ENCODE measurements at regions not wholly inside any gene's neighbourhood (a gene's known extent, or its start where the extent isn't known, plus 50 kb on each side); places are given as distances from the start of the nearest gene placed in this dataset.

DNA sequence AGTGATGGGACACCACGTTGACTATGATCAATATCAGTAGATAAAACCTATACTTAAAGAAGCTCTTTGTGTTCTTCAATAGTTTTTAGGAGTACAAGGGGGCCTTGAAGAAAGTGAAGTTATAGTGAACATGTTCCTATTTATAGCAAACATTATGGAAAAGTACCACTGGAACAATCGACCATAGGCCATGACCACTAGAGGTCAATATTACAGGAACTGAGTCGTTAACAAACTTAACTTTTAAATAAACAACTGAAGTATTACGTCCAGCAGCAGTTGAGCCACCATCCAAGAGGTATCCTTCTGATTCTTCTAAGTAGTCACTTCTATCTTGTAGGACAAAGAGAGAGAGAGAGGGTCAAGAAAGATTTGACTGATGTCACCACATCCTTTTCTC, 391.0 kb upstream of the SLITRK5 start:
- CTCF ChIA-PET = interaction anchor here (0.8 to 1.0 kb wide), 2 partner anchors 18 to 410 kb away, joined by 3 read pairs; no protein-coding TSS in a partner anchor
- DNase-seq (ENCODE audit: extremely low spot score) = no peak
- POLR2A ChIA-PET = no interaction called here
- TF ChIP-seq, protein P1, sequence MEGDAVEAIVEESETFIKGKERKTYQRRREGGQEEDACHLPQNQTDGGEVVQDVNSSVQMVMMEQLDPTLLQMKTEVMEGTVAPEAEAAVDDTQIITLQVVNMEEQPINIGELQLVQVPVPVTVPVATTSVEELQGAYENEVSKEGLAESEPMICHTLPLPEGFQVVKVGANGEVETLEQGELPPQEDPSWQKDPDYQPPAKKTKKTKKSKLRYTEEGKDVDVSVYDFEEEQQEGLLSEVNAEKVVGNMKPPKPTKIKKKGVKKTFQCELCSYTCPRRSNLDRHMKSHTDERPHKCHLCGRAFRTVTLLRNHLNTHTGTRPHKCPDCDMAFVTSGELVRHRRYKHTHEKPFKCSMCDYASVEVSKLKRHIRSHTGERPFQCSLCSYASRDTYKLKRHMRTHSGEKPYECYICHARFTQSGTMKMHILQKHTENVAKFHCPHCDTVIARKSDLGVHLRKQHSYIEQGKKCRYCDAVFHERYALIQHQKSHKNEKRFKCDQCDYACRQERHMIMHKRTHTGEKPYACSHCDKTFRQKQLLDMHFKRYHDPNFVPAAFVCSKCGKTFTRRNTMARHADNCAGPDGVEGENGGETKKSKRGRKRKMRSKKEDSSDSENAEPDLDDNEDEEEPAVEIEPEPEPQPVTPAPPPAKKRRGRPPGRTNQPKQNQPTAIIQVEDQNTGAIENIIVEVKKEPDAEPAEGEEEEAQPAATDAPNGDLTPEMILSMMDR (IDR thresholded peaks at IDR 0.05; ENCODE audit: control extremely low read depth, extremely low read depth, low read depth, missing control alignments) = no peak

GRCh38 chr13:87287721-87288120, 383.4 kb upstream of the SLITRK5 start:
- no peak for DNase-seq (ENCODE audit: extremely low spot score)
- CTCF ChIA-PET = interaction anchor here (1.3 kb wide), 1 partner anchor 18 kb away, joined by 3 read pairs; no protein-coding TSS in a partner anchor
- POLR2A ChIA-PET = no interaction called here
- TF ChIP-seq, protein P1 (IDR thresholded peaks at IDR 0.05; ENCODE audit: control extremely low read depth, extremely low read depth, low read depth, missing control alignments) = no peak

DNA sequence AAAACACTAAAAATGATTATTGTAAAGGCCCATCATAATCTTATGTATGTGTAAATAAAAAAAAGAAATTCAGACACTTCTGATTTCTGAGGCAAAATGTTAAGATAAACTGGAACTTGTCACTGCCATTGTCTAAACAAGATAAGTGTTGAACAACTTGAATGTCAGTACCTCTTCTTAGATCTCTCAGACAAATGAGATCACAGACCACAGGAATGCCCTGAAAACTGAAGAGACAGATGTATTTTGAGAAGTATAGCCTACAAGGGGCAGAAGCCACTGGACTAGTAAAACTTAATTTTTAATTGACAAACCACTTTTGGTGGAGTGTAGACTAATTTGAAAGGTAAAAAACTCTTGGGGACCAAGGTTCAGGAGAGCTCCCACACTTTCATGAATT, 375.5 kb upstream of the SLITRK5 start:
- TF ChIP-seq, protein P1 (IDR thresholded peaks at IDR 0.05; ENCODE audit: control extremely low read depth, extremely low read depth, low read depth, missing control alignments) = no peak
- no peak for DNase-seq (ENCODE audit: extremely low spot score)
- CTCF ChIA-PET = interaction anchor here (1.8 kb wide), 1 partner anchor 21 kb away, joined by 5 read pairs; no protein-coding TSS in a partner anchor
- POLR2A ChIA-PET = no interaction called here

DNA sequence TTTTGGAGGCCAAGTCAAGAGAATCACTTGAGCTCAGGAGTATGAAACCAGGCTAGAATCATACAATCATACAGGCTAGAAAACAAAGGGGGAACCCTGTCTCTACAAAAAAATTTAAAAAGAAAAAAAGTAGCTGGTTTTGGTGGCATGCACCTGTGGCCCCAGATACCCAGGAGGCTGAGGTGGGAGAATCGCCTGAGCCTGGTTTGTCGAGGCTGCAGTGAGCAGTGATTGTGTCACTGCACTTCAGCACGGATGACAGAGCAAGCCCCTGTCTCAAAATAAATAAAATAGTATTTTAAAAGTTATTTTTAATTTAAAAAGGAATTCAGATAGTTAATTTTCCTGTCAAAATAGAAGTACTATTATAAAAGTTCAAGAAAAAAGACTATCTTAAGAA, 369.1 kb upstream of the SLITRK5 start:
- ChIA-PET CTCF (interaction anchor here (1.0 kb wide), 1 partner anchor 12 kb away, joined by 3 read pairs; no protein-coding TSS in a partner anchor), POLR2A (no interaction called here)
- TF ChIP-seq, protein P1 (IDR thresholded peaks at IDR 0.05; ENCODE audit: control extremely low read depth, extremely low read depth, low read depth, missing control alignments) = no peak
- DNase-seq (ENCODE audit: extremely low spot score) = no peak

DNA sequence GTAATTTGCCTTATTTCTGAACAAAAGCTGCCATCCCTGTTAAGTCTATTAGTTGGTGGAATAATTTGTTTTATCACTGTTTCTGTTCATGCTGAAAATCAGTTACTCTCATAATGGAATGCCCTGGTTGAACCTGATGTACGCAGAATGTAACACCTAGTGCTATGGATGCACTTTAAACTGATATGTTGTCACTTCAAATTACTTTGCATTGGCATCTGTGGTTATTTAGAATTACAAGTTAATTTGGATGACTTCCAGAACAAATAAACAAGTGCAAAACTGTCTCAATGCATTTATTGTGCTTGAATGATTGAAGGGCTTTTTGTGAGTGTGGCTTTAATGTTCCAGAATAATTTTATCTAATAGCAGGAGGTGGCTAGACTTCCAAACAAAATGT, 368.2 kb upstream of the SLITRK5 start:
- ChIA-PET CTCF (interaction anchor here (0.9 kb wide), 1 partner anchor 29 kb away, joined by 3 read pairs; no protein-coding TSS in a partner anchor), POLR2A (no interaction called here)
- TF ChIP-seq, protein P1 (IDR thresholded peaks at IDR 0.05; ENCODE audit: control extremely low read depth, extremely low read depth, low read depth, missing control alignments) = no peak
- no peak for DNase-seq (ENCODE audit: extremely low spot score)

GRCh38 chr13:87311165-87311564, 360.0 kb upstream of the SLITRK5 start:
- ChIA-PET CTCF (interaction anchor here (1.6 kb wide), 1 partner anchor 37 kb away, joined by 4 read pairs; no protein-coding TSS in a partner anchor), POLR2A (no interaction called here)
- TF ChIP-seq, protein P1 (IDR thresholded peaks at IDR 0.05; ENCODE audit: control extremely low read depth, extremely low read depth, low read depth, missing control alignments) = no peak
- DNase-seq (ENCODE audit: extremely low spot score) = no peak
